ENCODE measurements at regions not wholly inside any gene's neighbourhood (a gene's known extent, or its start where the extent isn't known, plus 50 kb on each side); places are given as distances from the start of the nearest gene placed in this dataset.

GRCh38 chr5:104472811-104473210 is 910.2 kb upstream of the NUDT12 start:
- TF ChIP-seq CTCF (IDR thresholded peaks at IDR 0.05), result no peak
- no peak for TF ChIP-seq EZH2 (IDR thresholded peaks at IDR 0.05; ENCODE audit: borderline replicate concordance, insufficient read depth, low read depth, low read length, poor library complexity, severe bottlenecking)
